PC-9 (cell line): ENCODE measurements at regions not wholly inside any gene's neighbourhood (a gene's known extent, or its start where the extent isn't known, plus 50 kb on each side); places are given as distances from the start of the nearest gene placed in this dataset.

ENCODE experiments used
- BruUV-seq: library from RNA; stranded (reverse); fragments of 400-500 nt; replicated peaks from 2 replicates; lab custom pipeline; 2021; lab: Mats Ljungman, UMichigan
- CTCF ChIA-PET: fragments of 300-600 bp; sonication (Branson Sonifier 250); formaldehyde crosslinking; loops from one replicate; lab custom pipeline; 2022; ENCODE audit warnings: antibody characterized with exemption; lab: Charles Lee
- POLR2A ChIA-PET: fragments of 300-600 bp; sonication (Branson Sonifier 250); formaldehyde crosslinking; loops from one replicate; lab custom pipeline; 2022; ENCODE audit warnings: antibody characterized with exemption; ENCODE audit not compliant: unreplicated experiment; lab: Charles Lee
- DNase-seq, 2 experiments: peaks; one replicate each; pipeline versions ENCODE4 v3.0.0 to v3.0.0-alpha.2; 2015 to 2022; ENCODE audit warnings: mixed read lengths in 1 of 2
- H2AFZ ChIP-seq: fragments of 200-600 bp; sonication (generic); 2 replicates; pipeline ENCODE4 v1.8.1; 2017; ENCODE audit warnings: antibody characterized with exemption
- H3F3A ChIP-seq: fragments of 200-600 bp; sonication (generic); 2 replicates; pipeline ENCODE4 v1.8.1; 2017; ENCODE audit warnings: antibody characterized with exemption, mild to moderate bottlenecking, low read depth; ENCODE audit not compliant: insufficient read depth
- H3K27ac ChIP-seq: fragments of 200-600 bp; sonication (generic); 2 replicates; pipeline ENCODE4 v1.6.1; 2016; ENCODE audit warnings: mixed run types
- H3K27me3 ChIP-seq: fragments of 200-600 bp; sonication (generic); 2 replicates; pipeline ENCODE4 v1.6.1; 2016; ENCODE audit warnings: low read depth, mixed run types; ENCODE audit not compliant: insufficient read depth
- H3K36me3 ChIP-seq: fragments of 200-600 bp; sonication (generic); 2 replicates; pipeline ENCODE4 v1.6.1; 2016; ENCODE audit warnings: low read depth, mixed run types
- H3K4me1 ChIP-seq: fragments of 200-600 bp; sonication (generic); replicated peaks from 2 replicates; pipeline ENCODE4 v1.6.1; 2016; ENCODE audit warnings: mixed run types; ENCODE audit not compliant: insufficient read depth
- H3K4me2 ChIP-seq: fragments of 200-600 bp; sonication (generic); 2 replicates; pipeline ENCODE4 v1.6.1; 2017; ENCODE audit warnings: mixed run types
- H3K4me3 ChIP-seq: fragments of 200-600 bp; sonication (generic); 2 replicates; pipeline ENCODE4 v1.6.1; 2016; ENCODE audit warnings: mixed run types
- H3K79me2 ChIP-seq: fragments of 200-600 bp; sonication (generic); 2 replicates; pipeline ENCODE4 v1.6.1; 2017; ENCODE audit warnings: low read depth, mixed run types
- H3K9me2 ChIP-seq: fragments of 200-600 bp; sonication (generic); 2 replicates; pipeline ENCODE4 v1.8.1; 2017; ENCODE audit warnings: mild to moderate bottlenecking; ENCODE audit not compliant: insufficient read depth
- H3K9me3 ChIP-seq: fragments of 200-600 bp; sonication (generic); 2 replicates; pipeline ENCODE4 v1.8.1; 2016; ENCODE audit warnings: low read depth; ENCODE audit not compliant: insufficient read depth
- H4K20me1 ChIP-seq: fragments of 200-600 bp; sonication (generic); 2 replicates; pipeline ENCODE4 v1.8.1; 2017; ENCODE audit not compliant: insufficient read depth
- EZH2 ChIP-seq: fragments of 200-600 bp; sonication (generic); IDR thresholded peaks from 2 replicates; pipeline ENCODE4 v1.8.0; 2017; ENCODE audit warnings: antibody characterized with exemption, low read depth
- intact Hi-C: fragments of 100-400 bp; cut with micrococcal nuclease; formaldehyde crosslinking; loops from one replicate; pipeline ENCODE4 v1.10.0; 2022; ENCODE audit not compliant: unreplicated experiment
- TF ChIP-seq, protein P1 (sequence below): fragments of 200-600 bp; sonication (generic); conservative IDR thresholded peaks from 2 replicates; pipeline ENCODE4 v1.6.1; 2017; ENCODE audit warnings: mixed run types, antibody characterized with exemption, mild to moderate bottlenecking, moderate library complexity

DNA sequence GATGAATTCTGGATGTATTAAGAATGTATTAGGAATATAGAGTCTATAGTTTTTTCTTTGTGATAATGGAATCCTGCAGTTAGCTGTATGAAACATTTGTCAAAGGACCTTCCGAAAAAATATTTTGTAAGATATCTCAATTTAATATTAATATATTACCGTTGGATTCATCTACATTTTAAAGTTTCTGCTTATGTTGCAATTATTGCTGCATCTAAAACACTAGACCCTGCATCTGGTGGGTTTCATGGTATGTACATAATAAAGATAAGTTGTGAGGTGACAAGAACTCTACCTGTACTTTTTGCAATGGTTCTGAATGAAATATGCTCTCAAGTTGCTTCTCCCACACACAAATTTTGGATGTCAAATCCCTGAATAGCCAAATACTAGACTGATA lies 565.9 kb upstream of the FBXO33 start:
- no peaks in the 10 kb centered on the region for H3K4me1 ChIP-seq

DNA sequence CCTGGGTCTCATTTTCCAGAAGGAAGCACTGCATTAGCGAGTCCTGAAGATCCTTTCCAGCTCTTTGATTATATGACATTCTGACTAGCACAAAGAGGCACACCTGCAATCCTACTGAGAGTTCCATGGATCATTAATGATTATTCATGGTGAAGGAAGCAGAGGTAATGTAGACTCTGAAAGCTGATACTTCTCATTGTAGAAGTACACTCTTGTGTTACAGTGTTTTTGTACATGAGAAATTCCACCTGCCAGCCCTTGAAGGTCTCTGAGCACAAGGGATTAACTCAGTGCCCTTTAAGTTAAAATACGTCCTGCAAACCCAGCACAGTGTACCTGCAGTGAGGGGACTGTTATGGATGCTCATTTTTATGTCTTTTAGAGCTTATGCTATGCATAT lies 558.8 kb upstream of the FBXO33 start:
- Histone ChIP-seq H3K4me2 (no peak overlapping the region), H3K27me3 (no peaks in the 10 kb centered on the region), H3K4me3 (no peak overlapping the region), H3K36me3 (no peaks in the 10 kb centered on the region), H2AFZ (no peak overlapping the region), H3F3A (no peaks in the 10 kb centered on the region), H3K9me3 (no peaks in the 10 kb centered on the region), H3K9me2 (no peaks in the 10 kb centered on the region), H4K20me1 (no peaks in the 10 kb centered on the region), H3K27ac (no peak overlapping the region), H3K79me2 (no peaks in the 10 kb centered on the region), H3K4me1 (no peaks in the 10 kb centered on the region)
- no peak for DNase-seq
- intact Hi-C loops: no loop called here
- ChIA-PET CTCF (no interaction called here), POLR2A (no interaction called here)
- TF ChIP-seq, protein P1, sequence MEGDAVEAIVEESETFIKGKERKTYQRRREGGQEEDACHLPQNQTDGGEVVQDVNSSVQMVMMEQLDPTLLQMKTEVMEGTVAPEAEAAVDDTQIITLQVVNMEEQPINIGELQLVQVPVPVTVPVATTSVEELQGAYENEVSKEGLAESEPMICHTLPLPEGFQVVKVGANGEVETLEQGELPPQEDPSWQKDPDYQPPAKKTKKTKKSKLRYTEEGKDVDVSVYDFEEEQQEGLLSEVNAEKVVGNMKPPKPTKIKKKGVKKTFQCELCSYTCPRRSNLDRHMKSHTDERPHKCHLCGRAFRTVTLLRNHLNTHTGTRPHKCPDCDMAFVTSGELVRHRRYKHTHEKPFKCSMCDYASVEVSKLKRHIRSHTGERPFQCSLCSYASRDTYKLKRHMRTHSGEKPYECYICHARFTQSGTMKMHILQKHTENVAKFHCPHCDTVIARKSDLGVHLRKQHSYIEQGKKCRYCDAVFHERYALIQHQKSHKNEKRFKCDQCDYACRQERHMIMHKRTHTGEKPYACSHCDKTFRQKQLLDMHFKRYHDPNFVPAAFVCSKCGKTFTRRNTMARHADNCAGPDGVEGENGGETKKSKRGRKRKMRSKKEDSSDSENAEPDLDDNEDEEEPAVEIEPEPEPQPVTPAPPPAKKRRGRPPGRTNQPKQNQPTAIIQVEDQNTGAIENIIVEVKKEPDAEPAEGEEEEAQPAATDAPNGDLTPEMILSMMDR: no peak
- TF ChIP-seq EZH2: no peak
- BruUV-seq: no TSS peak

More for the DNA sequence above, 565.9 kb upstream of the FBXO33 start:
- Histone ChIP-seq H3K79me2 (no peaks in the 10 kb centered on the region), H3K27ac (no peak overlapping the region), H3K4me2 (no peak overlapping the region), H3K36me3 (no peaks in the 10 kb centered on the region), H3K9me3 (no peaks in the 10 kb centered on the region), H3K4me3 (no peak overlapping the region), H3F3A (no peaks in the 10 kb centered on the region), H3K27me3 (no peaks in the 10 kb centered on the region), H2AFZ (no peak overlapping the region), H4K20me1 (no peaks in the 10 kb centered on the region), H3K9me2 (no peaks in the 10 kb centered on the region)
- ChIA-PET POLR2A (no interaction called here), CTCF (no interaction called here)
- intact Hi-C loops: no loop called here
- DNase-seq: no peak
- no TSS peak for BruUV-seq
- TF ChIP-seq, protein P1: no peak
- TF ChIP-seq EZH2: no peak

DNA sequence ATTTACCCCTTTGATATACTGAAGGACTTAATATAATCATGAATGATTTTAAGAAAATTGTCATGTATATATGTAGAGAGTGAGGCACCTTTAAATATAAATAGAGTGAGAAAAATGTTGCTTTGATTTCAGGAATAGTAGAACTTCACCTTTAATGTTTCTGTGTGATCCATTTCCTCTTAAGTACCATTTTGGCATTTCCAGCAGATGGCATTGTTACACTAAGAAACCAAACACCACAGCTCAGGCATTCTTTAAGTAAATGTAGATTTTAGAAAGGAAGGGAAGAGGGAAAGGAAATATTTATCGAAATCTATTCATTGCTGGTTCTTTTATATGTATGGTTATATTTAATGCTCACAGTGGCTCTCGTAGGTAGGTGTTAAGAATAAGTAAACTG lies 556.7 kb upstream of the FBXO33 start:
- DNase-seq: peak in 1 of 2 experiments; percentile 35
- Histone ChIP-seq H3K27ac (no peak overlapping the region), H3K9me3 (no peaks in the 10 kb centered on the region), H3K4me1 (no peaks in the 10 kb centered on the region), H3K27me3 (no peaks in the 10 kb centered on the region), H2AFZ (no peak overlapping the region), H4K20me1 (no peaks in the 10 kb centered on the region), H3K79me2 (no peaks in the 10 kb centered on the region), H3K4me2 (no peak overlapping the region), H3F3A (no peaks in the 10 kb centered on the region), H3K4me3 (no peak overlapping the region), H3K36me3 (no peaks in the 10 kb centered on the region), H3K9me2 (no peaks in the 10 kb centered on the region)
- no TSS peak for BruUV-seq
- TF ChIP-seq EZH2: no peak
- TF ChIP-seq, protein P1: peak; percentile 70
- CTCF ChIA-PET: no interaction called here
- POLR2A ChIA-PET: no interaction called here
- intact Hi-C loops: no loop called here
